GM06990 (cell line): ENCODE measurements at regions not wholly inside any gene's neighbourhood (a gene's known extent, or its start where the extent isn't known, plus 50 kb on each side); places are given as distances from the start of the nearest gene placed in this dataset.

ENCODE experiments used
- DNase-seq: peaks from one replicate; pipeline ENCODE4 v3.0.0-alpha.2; 2011; ENCODE audit not compliant: insufficient read length; ENCODE audit errors: extremely low read depth
- H3K27me3 ChIP-seq: replicated peaks from 2 replicates; pipeline ENCODE4 v1.6.0; 2011; ENCODE audit warnings: low read length; ENCODE audit not compliant: control insufficient read depth, insufficient read depth
- H3K36me3 ChIP-seq: 2 replicates; pipeline ENCODE4 v1.5.1; 2011; ENCODE audit warnings: low read length; ENCODE audit not compliant: control insufficient read depth, insufficient read depth
- H3K4me3 ChIP-seq: replicated peaks from 2 replicates; pipeline ENCODE4 v1.5.1; 2011; ENCODE audit warnings: low read depth, mild to moderate bottlenecking, control low read depth, low read length
- TF ChIP-seq, protein P1 (sequence below): IDR thresholded peaks from 2 replicates; pipeline ENCODE4 v1.5.1; 2011; ENCODE audit warnings: low read length, control low read depth, mild to moderate bottlenecking, inconsistent platforms; ENCODE audit not compliant: insufficient read depth, poor library complexity, severe bottlenecking

GRCh38 chr7:89773611-89774010 is 380.7 kb upstream of the STEAP1 start:
- DNase-seq = no peak
- Histone ChIP-seq H3K27me3 (no peaks in the 10 kb centered on the region), H3K36me3 (no peaks in the 10 kb centered on the region), H3K4me3 (no peak overlapping the region)
- TF ChIP-seq, protein P1, sequence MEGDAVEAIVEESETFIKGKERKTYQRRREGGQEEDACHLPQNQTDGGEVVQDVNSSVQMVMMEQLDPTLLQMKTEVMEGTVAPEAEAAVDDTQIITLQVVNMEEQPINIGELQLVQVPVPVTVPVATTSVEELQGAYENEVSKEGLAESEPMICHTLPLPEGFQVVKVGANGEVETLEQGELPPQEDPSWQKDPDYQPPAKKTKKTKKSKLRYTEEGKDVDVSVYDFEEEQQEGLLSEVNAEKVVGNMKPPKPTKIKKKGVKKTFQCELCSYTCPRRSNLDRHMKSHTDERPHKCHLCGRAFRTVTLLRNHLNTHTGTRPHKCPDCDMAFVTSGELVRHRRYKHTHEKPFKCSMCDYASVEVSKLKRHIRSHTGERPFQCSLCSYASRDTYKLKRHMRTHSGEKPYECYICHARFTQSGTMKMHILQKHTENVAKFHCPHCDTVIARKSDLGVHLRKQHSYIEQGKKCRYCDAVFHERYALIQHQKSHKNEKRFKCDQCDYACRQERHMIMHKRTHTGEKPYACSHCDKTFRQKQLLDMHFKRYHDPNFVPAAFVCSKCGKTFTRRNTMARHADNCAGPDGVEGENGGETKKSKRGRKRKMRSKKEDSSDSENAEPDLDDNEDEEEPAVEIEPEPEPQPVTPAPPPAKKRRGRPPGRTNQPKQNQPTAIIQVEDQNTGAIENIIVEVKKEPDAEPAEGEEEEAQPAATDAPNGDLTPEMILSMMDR = no peak

GRCh38 chr7:89775459-89775858 is 378.8 kb upstream of the STEAP1 start:
- DNase-seq = no peak
- TF ChIP-seq, protein P1 = no peak
- H3K36me3 ChIP-seq = no peaks in the 10 kb centered on the region
- no peak overlapping the region for H3K4me3 ChIP-seq
- no peaks in the 10 kb centered on the region for H3K27me3 ChIP-seq

DNA sequence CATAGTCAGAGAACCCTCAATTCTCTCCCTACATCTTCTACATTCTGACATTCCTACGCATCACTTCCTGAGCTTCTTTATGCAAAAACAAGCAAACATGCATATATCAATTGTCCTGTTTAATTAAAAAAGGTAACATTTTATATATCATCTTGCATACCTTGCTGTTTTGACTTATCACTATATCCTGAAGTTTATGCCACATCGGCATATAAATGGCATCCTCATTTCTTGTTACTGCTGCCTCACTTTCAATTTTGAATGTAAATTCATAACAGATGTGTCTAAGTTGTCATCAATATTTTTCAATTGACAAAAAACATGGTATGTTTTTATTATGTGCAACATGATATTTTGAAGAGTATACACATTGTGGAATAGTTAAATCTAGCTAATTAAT is 377.3 kb upstream of the STEAP1 start:
- TF ChIP-seq, protein P1 = no peak
- no peaks in the 10 kb centered on the region for H3K36me3 ChIP-seq
- H3K4me3 ChIP-seq = no peak overlapping the region
- no peaks in the 10 kb centered on the region for H3K27me3 ChIP-seq
- no peak for DNase-seq

DNA sequence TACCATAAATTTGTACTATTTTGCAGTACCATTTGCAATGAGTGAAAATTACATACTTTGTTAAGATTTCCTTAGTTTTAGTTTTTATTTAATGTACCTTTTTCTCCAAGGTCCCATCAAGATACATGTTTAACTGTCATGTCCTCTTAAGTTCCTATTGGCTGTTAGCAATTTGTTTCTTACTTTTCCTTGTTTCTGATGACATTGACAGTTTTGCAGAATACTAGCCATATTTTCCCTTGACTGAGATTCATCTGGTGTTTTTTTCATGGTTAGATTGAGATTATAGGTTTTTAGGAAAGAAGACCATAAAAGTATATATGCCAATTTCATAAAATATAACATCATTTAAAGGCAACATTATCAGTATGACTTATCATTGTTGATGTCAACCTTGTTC is 376.8 kb upstream of the STEAP1 start:
- TF ChIP-seq, protein P1 = no peak
- Histone ChIP-seq H3K36me3 (no peaks in the 10 kb centered on the region), H3K4me3 (no peak overlapping the region), H3K27me3 (no peaks in the 10 kb centered on the region)
- DNase-seq = no peak

GRCh38 chr7:89780291-89780690 is 374.0 kb upstream of the STEAP1 start:
- H3K27me3 ChIP-seq = no peaks in the 10 kb centered on the region
- DNase-seq = no peak
- TF ChIP-seq, protein P1 = no peak
- H3K4me3 ChIP-seq = no peak overlapping the region
- H3K36me3 ChIP-seq = no peaks in the 10 kb centered on the region

- Histone ChIP-seq H3K4me3 (no peak overlapping the region), H3K36me3 (no peaks in the 10 kb centered on the region), H3K27me3 (no peaks in the 10 kb centered on the region)
- TF ChIP-seq, protein P1 = no peak
- no peak for DNase-seq
Observed at GRCh38 chr7:89796481-89796880, 357.8 kb upstream of the STEAP1 start.
